Ishikawa (cell line): ENCODE measurements at regions not wholly inside any gene's neighbourhood (a gene's known extent, or its start where the extent isn't known, plus 50 kb on each side); places are given as distances from the start of the nearest gene placed in this dataset.

Experiments
- CEBPB ChIP-seq: IDR thresholded peaks from 2 replicates; pipeline ENCODE4 v1.6.1; 2012
- CREB1 ChIP-seq: IDR thresholded peaks from 2 replicates; pipeline ENCODE4 v1.6.1; 2012; ENCODE audit warnings: low read depth
- EGR1 ChIP-seq: IDR thresholded peaks from 2 replicates; pipeline ENCODE4 v1.6.1; 2012
- EP300 ChIP-seq: IDR thresholded peaks from 2 replicates; pipeline ENCODE4 v1.6.1; 2012; ENCODE audit warnings: borderline replicate concordance
- FOXM1 ChIP-seq: IDR thresholded peaks from 2 replicates; pipeline ENCODE4 v1.6.1; 2012; ENCODE audit warnings: low read depth, borderline replicate concordance
- RAD21 ChIP-seq: IDR thresholded peaks from 2 replicates; pipeline ENCODE4 v1.6.1; 2012; ENCODE audit warnings: low read depth
- REST ChIP-seq: IDR thresholded peaks from 2 replicates; pipeline ENCODE4 v1.6.1; 2012; ENCODE audit warnings: low read depth, mild to moderate bottlenecking
- TAF1 ChIP-seq: IDR thresholded peaks from 2 replicates; pipeline ENCODE4 v1.6.1; 2012; ENCODE audit warnings: low read depth, mild to moderate bottlenecking
- TCF12 ChIP-seq: IDR thresholded peaks from 2 replicates; pipeline ENCODE4 v1.6.1; 2012; ENCODE audit warnings: low read depth
- TEAD4 ChIP-seq: IDR thresholded peaks from 2 replicates; pipeline ENCODE4 v1.6.1; 2012
- YY1 ChIP-seq: IDR thresholded peaks from 2 replicates; pipeline ENCODE4 v1.6.1; 2012; ENCODE audit warnings: low read depth
- TF ChIP-seq, protein P1 (sequence below): IDR thresholded peaks from 2 replicates; pipeline ENCODE4 v1.6.1; 2012

GRCh38 chr2:6730003-6730402 lies 135.7 kb downstream of the CMPK2 start:
- TF ChIP-seq CEBPB (no peak), TEAD4 (no peak), TAF1 (no peak), REST (no peak), YY1 (no peak), CREB1 (no peak), RAD21 (no peak), FOXM1 (no peak), TCF12 (no peak), EP300 (no peak), EGR1 (no peak)
- TF ChIP-seq, protein P1, sequence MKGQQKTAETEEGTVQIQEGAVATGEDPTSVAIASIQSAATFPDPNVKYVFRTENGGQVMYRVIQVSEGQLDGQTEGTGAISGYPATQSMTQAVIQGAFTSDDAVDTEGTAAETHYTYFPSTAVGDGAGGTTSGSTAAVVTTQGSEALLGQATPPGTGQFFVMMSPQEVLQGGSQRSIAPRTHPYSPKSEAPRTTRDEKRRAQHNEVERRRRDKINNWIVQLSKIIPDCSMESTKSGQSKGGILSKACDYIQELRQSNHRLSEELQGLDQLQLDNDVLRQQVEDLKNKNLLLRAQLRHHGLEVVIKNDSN = no peak
